GM18505 (cell line): ENCODE measurements at regions not wholly inside any gene's neighbourhood (a gene's known extent, or its start where the extent isn't known, plus 50 kb on each side); places are given as distances from the start of the nearest gene placed in this dataset.
A peak's percentile ranks its signal among the peaks of the same experiment; 100 is the strongest.

Experiments
- ATAC-seq: cut with Tn5 transposase; IDR thresholded peaks from one replicate; pipeline ENCODE4 v1.9.1; 2021; ENCODE audit not compliant: unreplicated experiment
- POLR2A ChIP-seq: IDR thresholded peaks from 4 replicates; pipeline ENCODE4 v1.6.1; 2011; ENCODE audit warnings: borderline replicate concordance; ENCODE audit not compliant: insufficient read depth, insufficient read length; ENCODE audit errors: extremely low read depth

- TF ChIP-seq POLR2A, result no peak
- ATAC-seq, result no peak
Measured at GRCh38 chr4:71186257-71186565, 152.6 kb upstream of the SLC4A4 start.

- peak; percentile 38 for ATAC-seq
- no peak for TF ChIP-seq POLR2A
Measured at GRCh38 chr4:71186566-71187403, 152.0 kb upstream of the SLC4A4 start.

- no peak for TF ChIP-seq POLR2A
- no peak for ATAC-seq
Measured at GRCh38 chr4:71187404-71188155, 151.2 kb upstream of the SLC4A4 start.

GRCh38 chr4:71188156-71188640, 150.6 kb upstream of the SLC4A4 start:
- ATAC-seq, result no peak
- no peak for TF ChIP-seq POLR2A

GRCh38 chr4:71188951-71189350, 149.9 kb upstream of the SLC4A4 start:
- ATAC-seq, result no peak
- TF ChIP-seq POLR2A, result no peak

GRCh38 chr4:71189471-71189870, 149.3 kb upstream of the SLC4A4 start:
- no peak for TF ChIP-seq POLR2A
- no peak for ATAC-seq

GRCh38 chr4:71194454-71194853, 144.4 kb upstream of the SLC4A4 start:
- no peak for ATAC-seq
- no peak for TF ChIP-seq POLR2A

- no peak for TF ChIP-seq POLR2A
- no peak for ATAC-seq
Measured at GRCh38 chr4:71195924-71196323, 142.9 kb upstream of the SLC4A4 start.

GRCh38 chr4:71198958-71199357, 139.9 kb upstream of the SLC4A4 start:
- no peak for TF ChIP-seq POLR2A
- ATAC-seq, result no peak

GRCh38 chr4:71201057-71201456, 137.8 kb upstream of the SLC4A4 start:
- ATAC-seq, result no peak
- no peak for TF ChIP-seq POLR2A

- no peak for ATAC-seq
- TF ChIP-seq POLR2A, result no peak
Measured at GRCh38 chr4:71201817-71202576, 136.8 kb upstream of the SLC4A4 start.

- ATAC-seq, result no peak
- TF ChIP-seq POLR2A, result no peak
Measured at GRCh38 chr4:71202705-71203104, 136.1 kb upstream of the SLC4A4 start.

- no peak for TF ChIP-seq POLR2A
- no peak for ATAC-seq
Measured at GRCh38 chr4:71204056-71204455, 134.8 kb upstream of the SLC4A4 start.
